HL-60 (cell line): ENCODE measurements at regions not wholly inside any gene's neighbourhood (a gene's known extent, or its start where the extent isn't known, plus 50 kb on each side); places are given as distances from the start of the nearest gene placed in this dataset.

Experiments used
- DNase-seq, 2 experiments: peaks; one replicate each; pipeline ENCODE4 v3.0.0-alpha.2; 2010 to 2020; ENCODE audit warnings: low read depth in 1 of 2, low spot score in 1 of 2
- H3K27ac ChIP-seq: fragments of 250-450 bp; sonication (Bioruptor Pico); replicated peaks from 2 replicates; pipeline ENCODE4 v1.5.1; 2020; ENCODE audit warnings: mild to moderate bottlenecking, moderate library complexity
- H3K27me3 ChIP-seq: fragments of 250-450 bp; sonication (Bioruptor Pico); 2 replicates; pipeline ENCODE4 v1.5.1; 2021; ENCODE audit warnings: mild to moderate bottlenecking, moderate library complexity; ENCODE audit not compliant: insufficient read depth, poor library complexity, severe bottlenecking
- H3K4me3 ChIP-seq: replicated peaks from 2 replicates; pipeline ENCODE4 v1.5.1; 2011; ENCODE audit warnings: mild to moderate bottlenecking, control low read depth, low read length; ENCODE audit not compliant: insufficient read depth
- CTCF ChIP-seq: IDR thresholded peaks from one replicate; pipeline ENCODE4 v1.5.1; 2011; ENCODE audit warnings: low read length, control low read depth, inconsistent platforms; ENCODE audit not compliant: insufficient read depth
- GABPA ChIP-seq: IDR thresholded peaks from 2 replicates; pipeline ENCODE4 v1.6.1; 2012; ENCODE audit warnings: low read depth
- POLR2AphosphoS5 ChIP-seq: IDR thresholded peaks from 2 replicates; pipeline ENCODE4 v1.6.1; 2012; ENCODE audit warnings: low read depth
- REST ChIP-seq: IDR thresholded peaks from 2 replicates; pipeline ENCODE4 v1.6.1; 2012; ENCODE audit warnings: low read depth; ENCODE audit not compliant: insufficient replicate concordance
- SPI1 ChIP-seq: IDR thresholded peaks from 2 replicates; pipeline ENCODE4 v1.6.1; 2012; ENCODE audit warnings: low read depth, mild to moderate bottlenecking, borderline replicate concordance

- H3K27ac ChIP-seq, result no peak overlapping the region
- no peaks in the 10 kb centered on the region for H3K27me3 ChIP-seq
- H3K4me3 ChIP-seq, result no peak overlapping the region
- no peak for DNase-seq
- TF ChIP-seq GABPA (no peak), CTCF (no peak), POLR2AphosphoS5 (no peak), REST (no peak), SPI1 (no peak)
Observed at GRCh38 chr7:82609746-82610145, 166.2 kb upstream of the CACNA2D1 start.

- H3K4me3 ChIP-seq, result no peak overlapping the region
- peak in 1 of 2 experiments; percentile 25 for DNase-seq
- H3K27ac ChIP-seq, result no peak overlapping the region
- no peak for TF ChIP-seq REST
- peak; percentile 45 for TF ChIP-seq CTCF
- H3K27me3 ChIP-seq, result no peaks in the 10 kb centered on the region
Observed at GRCh38 chr7:82605247-82605864, 161.8 kb upstream of the CACNA2D1 start.

GRCh38 chr7:82602066-82602465, 158.5 kb upstream of the CACNA2D1 start:
- no peak overlapping the region for H3K4me3 ChIP-seq
- no peak for DNase-seq

More at GRCh38 chr7:82602066-82602465, 158.5 kb upstream of the CACNA2D1 start:
- Histone ChIP-seq H3K27ac (no peak overlapping the region), H3K27me3 (no peaks in the 10 kb centered on the region)
- TF ChIP-seq POLR2AphosphoS5 (no peak), GABPA (no peak), CTCF (no peak), REST (no peak), SPI1 (no peak)
